ENCODE measurements at regions not wholly inside any gene's neighbourhood (a gene's known extent, or its start where the extent isn't known, plus 50 kb on each side); places are given as distances from the start of the nearest gene placed in this dataset.

GRCh38 chr19:28537896-28538295, 675.1 kb downstream of the UQCRFS1 start:
- H3K9ac ChIP-seq (ENCODE audit: extremely low read depth, insufficient read length, low read length), result no peak overlapping the region
- H3K23me2 ChIP-seq (ENCODE audit: insufficient read length, low read depth, low read length, poor library complexity, severe bottlenecking), result no peaks in the 10 kb centered on the region
- H2AK5ac ChIP-seq (ENCODE audit: insufficient read length, low read length), result no peak overlapping the region
- Mint-ChIP-seq H3K27me3 (ENCODE audit: low read depth) (no peaks in the 10 kb centered on the region), H3K4me3 (no peak overlapping the region), H3K36me3 (ENCODE audit: insufficient read depth in 1 of 3, low read depth in 3 of 3) (peaks cover 2 to 7% (median 4%) of the 10 kb centered on the region in 3 experiments; a peak in 5 of 7 replicates), H3K4me1 (peaks cover 0 to 2% of the 10 kb centered on the region in 2 experiments; a peak in 1 of 4 replicates), H3K9me3 (peaks cover 13 to 17% of the 10 kb centered on the region in 2 experiments), H3K27ac (no peak overlapping the region)
- no peak overlapping the region for H3K14ac ChIP-seq (ENCODE audit: insufficient read depth, low read length)
- no peak for DNase-seq
- H4K20me1 ChIP-seq (ENCODE audit: control insufficient read depth, insufficient read depth, insufficient read length), result no peaks in the 10 kb centered on the region
- no peak overlapping the region for H3K27ac ChIP-seq (ENCODE audit: insufficient read length, low read depth, low read length)
- no peak overlapping the region for H4K91ac ChIP-seq (ENCODE audit: insufficient read length, low read depth, low read length)
- H2BK20ac ChIP-seq (ENCODE audit: low read depth, low read length, poor library complexity, severe bottlenecking), result no peak overlapping the region
- H2BK5ac ChIP-seq (ENCODE audit: insufficient read length, low read length), result no peak overlapping the region
- H3K4ac ChIP-seq (ENCODE audit: low read depth, low read length), result no peak overlapping the region
- TF ChIP-seq, protein P1, sequence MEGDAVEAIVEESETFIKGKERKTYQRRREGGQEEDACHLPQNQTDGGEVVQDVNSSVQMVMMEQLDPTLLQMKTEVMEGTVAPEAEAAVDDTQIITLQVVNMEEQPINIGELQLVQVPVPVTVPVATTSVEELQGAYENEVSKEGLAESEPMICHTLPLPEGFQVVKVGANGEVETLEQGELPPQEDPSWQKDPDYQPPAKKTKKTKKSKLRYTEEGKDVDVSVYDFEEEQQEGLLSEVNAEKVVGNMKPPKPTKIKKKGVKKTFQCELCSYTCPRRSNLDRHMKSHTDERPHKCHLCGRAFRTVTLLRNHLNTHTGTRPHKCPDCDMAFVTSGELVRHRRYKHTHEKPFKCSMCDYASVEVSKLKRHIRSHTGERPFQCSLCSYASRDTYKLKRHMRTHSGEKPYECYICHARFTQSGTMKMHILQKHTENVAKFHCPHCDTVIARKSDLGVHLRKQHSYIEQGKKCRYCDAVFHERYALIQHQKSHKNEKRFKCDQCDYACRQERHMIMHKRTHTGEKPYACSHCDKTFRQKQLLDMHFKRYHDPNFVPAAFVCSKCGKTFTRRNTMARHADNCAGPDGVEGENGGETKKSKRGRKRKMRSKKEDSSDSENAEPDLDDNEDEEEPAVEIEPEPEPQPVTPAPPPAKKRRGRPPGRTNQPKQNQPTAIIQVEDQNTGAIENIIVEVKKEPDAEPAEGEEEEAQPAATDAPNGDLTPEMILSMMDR (conservative IDR thresholded peaks at IDR 0.05), result no peak
- WGBS (ENCODE audit: extremely low coverage, insufficient read length, low lambda C conversion rate), result no CpG with 5 or more reads among the region's 2 CpGs
- no peak overlapping the region for H4K5ac ChIP-seq (ENCODE audit: insufficient read length, low read depth, low read length)
- no peaks in the 10 kb centered on the region for H3K9me3 ChIP-seq (ENCODE audit: control insufficient read depth, low read depth, low read length)
- no peak overlapping the region for H3K23ac ChIP-seq (ENCODE audit: insufficient read length, low read depth, low read length)
- no peaks in the 10 kb centered on the region for H3K79me1 ChIP-seq (ENCODE audit: insufficient read depth, low read depth, low read length, poor library complexity, severe bottlenecking)
- H3K4me1 ChIP-seq (ENCODE audit: insufficient read depth, low read length), result no peaks in the 10 kb centered on the region
- no peak overlapping the region for H3T11ph ChIP-seq (ENCODE audit: low read length)
- H3K18ac ChIP-seq (ENCODE audit: insufficient read length, low read depth, low read length), result no peak overlapping the region
- H3K27me3 ChIP-seq (ENCODE audit: insufficient read depth, low read length), result no peaks in the 10 kb centered on the region
- no peak overlapping the region for H2BK15ac ChIP-seq (ENCODE audit: low read depth, low read length)
- no peak overlapping the region for H2BK120ac ChIP-seq (ENCODE audit: low read depth, low read length, poor library complexity, severe bottlenecking)
- H3K79me2 ChIP-seq (ENCODE audit: insufficient read depth, low read length), result no peaks in the 10 kb centered on the region
- H3K56ac ChIP-seq (ENCODE audit: insufficient read length, low read depth, low read length), result no peak overlapping the region
- no peak overlapping the region for H2BK12ac ChIP-seq (ENCODE audit: insufficient read length, low read depth, low read length)
- no peak overlapping the region for H4K8ac ChIP-seq (replicated peaks; ENCODE audit: insufficient read length, low read depth, low read length)
- H2AFZ ChIP-seq (ENCODE audit: low read length), result no peak overlapping the region
- H3K4me2 ChIP-seq (ENCODE audit: insufficient read depth, insufficient read length, low read length), result no peak overlapping the region
